ENCODE measurements at regions not wholly inside any gene's neighbourhood (a gene's known extent, or its start where the extent isn't known, plus 50 kb on each side); places are given as distances from the start of the nearest gene placed in this dataset.

DNA sequence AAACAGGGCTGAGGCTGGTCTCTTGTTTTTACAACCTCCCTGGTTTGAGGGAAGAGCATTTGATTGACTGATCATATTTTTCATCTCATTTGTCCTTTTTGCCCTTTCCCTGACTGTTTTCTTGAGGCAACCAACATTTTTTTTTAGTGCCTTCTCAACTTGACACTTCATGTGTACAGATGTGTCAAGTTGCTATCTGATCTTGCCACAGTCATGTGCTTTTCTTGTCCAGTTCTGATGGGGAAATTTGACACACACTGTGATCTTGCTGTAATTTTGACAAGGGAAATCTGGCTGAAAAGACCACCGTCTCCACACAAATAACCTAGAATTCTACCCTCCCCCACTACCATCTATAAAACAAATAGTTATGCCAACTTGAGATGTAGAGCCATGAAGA is 329.6 kb downstream of the KCTD12 start:
- Histone ChIP-seq H3K4me1 (ENCODE audit: insufficient read depth, low read length) (no peaks in the 10 kb centered on the region), H3K36me3 (ENCODE audit: insufficient read depth, low read length) (no peaks in the 10 kb centered on the region), H3K27me3 (ENCODE audit: insufficient read depth, low read length) (no peaks in the 10 kb centered on the region), H3K9ac (ENCODE audit: low read depth, low read length) (no peak overlapping the region), H3K27ac (ENCODE audit: low read depth, low read length) (no peak overlapping the region), H3K4me3 (ENCODE audit: low read length) (no peak overlapping the region), H3K9me3 (ENCODE audit: insufficient read depth, low read depth, low read length) (no peaks in the 10 kb centered on the region)
- WGBS: 100% methylated on average over 1 of the region's 1 CpG

- Histone ChIP-seq H3K27me3 (ENCODE audit: insufficient read depth, low read length) (no peaks in the 10 kb centered on the region), H3K4me1 (ENCODE audit: insufficient read depth, low read length) (no peaks in the 10 kb centered on the region), H3K4me3 (ENCODE audit: low read length) (no peak overlapping the region), H3K9me3 (ENCODE audit: insufficient read depth, low read depth, low read length) (no peaks in the 10 kb centered on the region), H3K27ac (ENCODE audit: low read depth, low read length) (no peak overlapping the region), H3K36me3 (ENCODE audit: insufficient read depth, low read length) (no peaks in the 10 kb centered on the region), H3K9ac (ENCODE audit: low read depth, low read length) (no peak overlapping the region)
- WGBS: no CpG with 5 or more reads among the region's 1 CpG
Measured at GRCh38 chr13:76552807-76553206, 333.4 kb downstream of the KCTD12 start.

DNA sequence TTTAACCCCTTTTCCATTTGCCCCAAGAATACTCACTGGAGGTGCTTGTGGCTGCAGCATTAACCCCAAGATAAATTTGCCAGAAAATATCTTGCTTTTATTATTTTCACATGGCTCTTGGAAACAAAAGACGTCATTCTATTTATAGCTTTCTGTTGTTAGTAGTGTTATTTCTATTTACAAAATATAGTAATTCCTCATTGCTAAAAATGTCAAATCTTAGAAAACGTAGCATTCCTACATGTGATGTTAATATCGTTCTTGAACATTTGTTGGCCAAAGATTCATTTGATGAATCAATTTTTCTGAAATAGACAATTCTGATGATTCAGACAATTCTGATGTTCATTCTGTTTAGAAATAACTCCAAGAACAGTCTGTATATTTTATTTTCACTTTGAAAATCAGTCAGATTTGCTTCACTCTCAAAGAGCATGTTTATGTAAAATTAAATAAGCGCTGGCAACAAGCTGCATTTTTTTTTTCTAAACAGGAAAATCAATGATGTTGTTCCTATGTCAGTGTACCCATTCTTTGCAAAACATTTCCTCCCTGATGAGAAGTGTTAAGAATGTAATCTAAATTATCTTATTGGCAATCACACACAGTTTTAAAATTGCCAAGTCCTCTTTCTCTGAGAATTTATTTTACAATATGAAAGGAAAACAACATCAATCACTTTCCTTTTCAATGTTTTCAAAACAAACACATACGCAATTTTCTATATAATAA is 334.0 kb downstream of the KCTD12 start:
- H3K27me3 ChIP-seq (ENCODE audit: insufficient read depth, low read length): no peaks in the 10 kb centered on the region
- no peaks in the 10 kb centered on the region for H3K4me1 ChIP-seq (ENCODE audit: insufficient read depth, low read length)
- no peaks in the 10 kb centered on the region for H3K36me3 ChIP-seq (ENCODE audit: insufficient read depth, low read length)
- no peaks in the 10 kb centered on the region for H3K9me3 ChIP-seq (ENCODE audit: insufficient read depth, low read depth, low read length)
- no peak overlapping the region for H3K9ac ChIP-seq (ENCODE audit: low read depth, low read length)
- H3K27ac ChIP-seq (ENCODE audit: low read depth, low read length): no peak overlapping the region
- 93% methylated on average over 2 of the region's 5 CpGs for WGBS
- H3K4me3 ChIP-seq (ENCODE audit: low read length): no peak overlapping the region

GRCh38 chr13:76542176-76542575 is 344.0 kb downstream of the KCTD12 start:
- Histone ChIP-seq H3K36me3 (ENCODE audit: insufficient read depth, low read length) (no peaks in the 10 kb centered on the region), H3K27me3 (ENCODE audit: insufficient read depth, low read length) (no peaks in the 10 kb centered on the region), H3K4me3 (ENCODE audit: low read length) (no peak overlapping the region), H3K4me1 (ENCODE audit: insufficient read depth, low read length) (no peaks in the 10 kb centered on the region; the same call in 1 of the 2 replicates), H3K9ac (ENCODE audit: low read depth, low read length) (no peak overlapping the region), H3K27ac (ENCODE audit: low read depth, low read length) (no peak overlapping the region), H3K9me3 (ENCODE audit: insufficient read depth, low read depth, low read length) (no peaks in the 10 kb centered on the region)
- 87% methylated on average over 4 of the region's 4 CpGs for WGBS

GRCh38 chr13:76538004-76538403 is 348.2 kb downstream of the KCTD12 start:
- Histone ChIP-seq H3K9me3 (ENCODE audit: insufficient read depth, low read depth, low read length) (no peaks in the 10 kb centered on the region), H3K27ac (ENCODE audit: low read depth, low read length) (no peak overlapping the region), H3K4me3 (ENCODE audit: low read length) (no peak overlapping the region), H3K27me3 (ENCODE audit: insufficient read depth, low read length) (no peaks in the 10 kb centered on the region), H3K4me1 (ENCODE audit: insufficient read depth, low read length) (no peaks in the 10 kb centered on the region; the same call in 1 of the 2 replicates), H3K36me3 (ENCODE audit: insufficient read depth, low read length) (no peaks in the 10 kb centered on the region), H3K9ac (ENCODE audit: low read depth, low read length) (no peak overlapping the region)
- WGBS: 70% methylated on average over 3 of the region's 3 CpGs

DNA sequence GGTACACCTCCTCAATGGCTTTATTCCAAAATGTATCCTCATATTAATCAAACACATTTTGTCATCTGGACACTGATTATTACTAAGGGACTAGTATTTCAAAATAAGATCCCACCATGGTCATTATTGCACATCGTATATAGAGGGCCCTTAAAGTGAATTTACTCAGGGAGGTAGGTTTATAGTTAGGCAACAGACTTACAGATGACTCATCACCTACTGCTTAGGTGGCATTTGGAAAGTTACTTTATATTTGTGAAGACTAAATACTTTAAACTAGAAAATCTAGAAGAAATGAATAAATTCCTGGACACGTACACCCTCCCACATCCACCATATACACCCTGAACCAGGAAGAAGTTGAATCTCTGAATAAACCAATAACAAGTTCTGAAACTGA is 353.0 kb downstream of the KCTD12 start:
- Histone ChIP-seq H3K27me3 (ENCODE audit: insufficient read depth, low read length) (no peaks in the 10 kb centered on the region), H3K4me3 (ENCODE audit: low read length) (no peak overlapping the region), H3K9ac (ENCODE audit: low read depth, low read length) (no peak overlapping the region), H3K27ac (ENCODE audit: low read depth, low read length) (no peak overlapping the region), H3K36me3 (ENCODE audit: insufficient read depth, low read length) (no peaks in the 10 kb centered on the region), H3K9me3 (ENCODE audit: insufficient read depth, low read depth, low read length) (no peaks in the 10 kb centered on the region), H3K4me1 (ENCODE audit: insufficient read depth, low read length) (no peaks in the 10 kb centered on the region; the same call in 1 of the 2 replicates)
- 100% methylated on average over 1 of the region's 2 CpGs for WGBS

- no peaks in the 10 kb centered on the region for H3K36me3 ChIP-seq (ENCODE audit: insufficient read depth, low read length)
Measured at GRCh38 chr13:76527041-76527440, 359.2 kb downstream of the KCTD12 start.

GRCh38 chr13:76523740-76524340 is 362.4 kb downstream of the KCTD12 start:
- 80% methylated on average over 2 of the region's 2 CpGs for WGBS
- Histone ChIP-seq H3K9ac (ENCODE audit: low read depth, low read length) (no peak overlapping the region), H3K4me1 (ENCODE audit: insufficient read depth, low read length) (peaks cover 8% of the 10 kb centered on the region; the same call in 1 of the 2 replicates), H3K27ac (ENCODE audit: low read depth, low read length) (no peak overlapping the region), H3K9me3 (ENCODE audit: insufficient read depth, low read depth, low read length) (no peaks in the 10 kb centered on the region), H3K36me3 (ENCODE audit: insufficient read depth, low read length) (no peaks in the 10 kb centered on the region), H3K27me3 (ENCODE audit: insufficient read depth, low read length) (no peaks in the 10 kb centered on the region), H3K4me3 (ENCODE audit: low read length) (no peak overlapping the region)

More at GRCh38 chr13:76527041-76527440, 359.2 kb downstream of the KCTD12 start:
- H3K27me3 ChIP-seq (ENCODE audit: insufficient read depth, low read length): no peaks in the 10 kb centered on the region
- no peak overlapping the region for H3K27ac ChIP-seq (ENCODE audit: low read depth, low read length)
- no peak overlapping the region for H3K9ac ChIP-seq (ENCODE audit: low read depth, low read length)
- no peak overlapping the region for H3K4me3 ChIP-seq (ENCODE audit: low read length)
- no peaks in the 10 kb centered on the region for H3K9me3 ChIP-seq (ENCODE audit: insufficient read depth, low read depth, low read length)
- peaks cover 8% of the 10 kb centered on the region; the same call in 1 of the 2 replicates for H3K4me1 ChIP-seq (ENCODE audit: insufficient read depth, low read length)

- 81% methylated on average over 4 of the region's 4 CpGs for WGBS
- Histone ChIP-seq H3K9me3 (ENCODE audit: insufficient read depth, low read depth, low read length) (no peaks in the 10 kb centered on the region), H3K27me3 (ENCODE audit: insufficient read depth, low read length) (no peaks in the 10 kb centered on the region)
Measured at GRCh38 chr13:76522083-76522755, 364.0 kb downstream of the KCTD12 start.

DNA sequence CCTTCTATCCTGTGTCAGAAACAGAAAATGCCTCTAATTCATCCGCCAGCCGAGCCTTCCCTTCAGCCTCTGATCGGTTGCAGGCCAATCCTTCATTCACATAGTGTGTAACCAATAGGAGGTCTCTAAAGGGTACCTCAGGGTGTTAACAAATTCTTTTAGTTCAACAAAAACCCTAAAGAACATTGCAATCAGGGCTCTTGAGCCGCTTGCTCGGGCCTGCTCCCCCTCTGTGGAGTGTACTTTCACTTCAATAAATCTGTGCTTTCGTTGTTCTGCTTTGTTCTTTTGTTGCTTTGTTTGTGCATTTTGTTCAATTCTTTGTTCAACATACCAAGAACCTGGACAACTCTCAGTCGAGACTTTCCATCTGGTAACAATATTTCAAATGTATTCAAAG is 366.5 kb downstream of the KCTD12 start:
- H3K27me3 ChIP-seq (ENCODE audit: insufficient read depth, low read length): no peaks in the 10 kb centered on the region
- H3K9me3 ChIP-seq (ENCODE audit: insufficient read depth, low read depth, low read length): no peaks in the 10 kb centered on the region
- H3K4me3 ChIP-seq (ENCODE audit: low read length): no peak overlapping the region
- peaks cover 29% of the 10 kb centered on the region for H3K4me1 ChIP-seq (ENCODE audit: insufficient read depth, low read length)
- no peak overlapping the region for H3K27ac ChIP-seq (ENCODE audit: low read depth, low read length)
- no peak overlapping the region for H3K9ac ChIP-seq (ENCODE audit: low read depth, low read length)
- no peaks in the 10 kb centered on the region for H3K36me3 ChIP-seq (ENCODE audit: insufficient read depth, low read length)
- 96% methylated on average over 6 of the region's 7 CpGs for WGBS

More at GRCh38 chr13:76522083-76522755, 364.0 kb downstream of the KCTD12 start:
- Histone ChIP-seq H3K4me1 (ENCODE audit: insufficient read depth, low read length) (peaks cover 18% of the 10 kb centered on the region), H3K36me3 (ENCODE audit: insufficient read depth, low read length) (no peaks in the 10 kb centered on the region), H3K9ac (ENCODE audit: low read depth, low read length) (no peak overlapping the region), H3K27ac (ENCODE audit: low read depth, low read length) (peak overlapping the region; percentile 23; the same call in 1 of the 2 replicates), H3K4me3 (ENCODE audit: low read length) (no peak overlapping the region)

DNA sequence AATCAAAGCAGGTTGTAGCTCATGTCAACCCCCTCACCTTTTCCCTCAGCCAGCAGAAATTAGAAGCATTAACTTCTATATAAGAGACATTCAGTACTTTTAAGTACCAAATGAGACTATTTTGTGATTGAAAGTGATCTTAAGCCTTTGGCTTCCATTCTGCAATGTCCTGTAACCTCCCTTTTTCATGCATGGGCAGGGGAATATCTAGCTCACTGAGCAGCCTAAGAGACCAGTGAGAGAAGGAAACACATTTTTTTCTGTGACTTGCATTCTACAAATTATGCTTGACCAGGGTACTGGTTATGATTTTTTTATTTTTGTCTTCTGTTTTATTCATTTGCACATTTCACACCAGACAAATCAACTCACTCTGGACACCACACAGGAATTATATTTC is 369.6 kb downstream of the KCTD12 start:
- Histone ChIP-seq H3K4me3 (ENCODE audit: low read length) (no peak overlapping the region), H3K9ac (ENCODE audit: low read depth, low read length) (no peak overlapping the region), H3K4me1 (ENCODE audit: insufficient read depth, low read length) (peaks cover 21% of the 10 kb centered on the region), H3K9me3 (ENCODE audit: insufficient read depth, low read depth, low read length) (no peaks in the 10 kb centered on the region), H3K36me3 (ENCODE audit: insufficient read depth, low read length) (no peaks in the 10 kb centered on the region), H3K27me3 (ENCODE audit: insufficient read depth, low read length) (no peaks in the 10 kb centered on the region), H3K27ac (ENCODE audit: low read depth, low read length) (no peak overlapping the region)

Data from HUES64 (cell line).